ENCODE measurements at regions not wholly inside any gene's neighbourhood (a gene's known extent, or its start where the extent isn't known, plus 50 kb on each side); places are given as distances from the start of the nearest gene placed in this dataset.

GRCh38 chr16:50984688-50985087 lies 166.4 kb downstream of the SALL1 start:
- H3K79me2 ChIP-seq (ENCODE audit: insufficient read depth) = no peaks in the 10 kb centered on the region
- TF ChIP-seq SMC3 (IDR thresholded peaks at IDR 0.05; ENCODE audit: low read depth, low read length) (no peak), TCF12 (IDR thresholded peaks at IDR 0.05) (no peak), REST (IDR thresholded peaks at IDR 0.05; ENCODE audit: low read depth, low read length) (no peak), RFX5 (IDR thresholded peaks at IDR 0.05; ENCODE audit: low read length) (no peak), YY1 (IDR thresholded peaks at IDR 0.05; ENCODE audit: low read depth) (no peak), MXI1 (IDR thresholded peaks at IDR 0.05; ENCODE audit: low read depth, low read length) (no peak), ZBTB33 (IDR thresholded peaks at IDR 0.05; ENCODE audit: borderline replicate concordance, low read depth) (no peak), POLR2AphosphoS5 (IDR thresholded peaks at IDR 0.05; ENCODE audit: low read depth, low read length) (no peak), GATA2 (CRISPR knock-in tag; IDR thresholded peaks at IDR 0.05) (no peak), TAF1 (IDR thresholded peaks at IDR 0.05; ENCODE audit: borderline replicate concordance, low read depth, low read length) (no peak), MAX (IDR thresholded peaks at IDR 0.05; ENCODE audit: low read depth) (no peak), RCOR1 (IDR thresholded peaks at IDR 0.05; ENCODE audit: low read length) (no peak), ELF1 (IDR thresholded peaks at IDR 0.05) (no peak), FOXJ3 (CRISPR knock-in tag; IDR thresholded peaks at IDR 0.05) (no peak), RAD21 (IDR thresholded peaks at IDR 0.05; ENCODE audit: low read length) (no peak), USF2 (IDR thresholded peaks at IDR 0.05; ENCODE audit: borderline replicate concordance, low read depth, low read length) (no peak), RXRA (IDR thresholded peaks at IDR 0.05; ENCODE audit: borderline replicate concordance, low read depth) (no peak), FOXM1 (IDR thresholded peaks at IDR 0.05; ENCODE audit: low read depth) (no peak)
- H3K4me1 ChIP-seq (ENCODE audit: control insufficient read depth in 1 of 2, insufficient read depth in 2 of 2, low read depth in 1 of 2, low read length in 1 of 2) = no peaks in the 10 kb centered on the region
- WGBS (ENCODE audit: low lambda C conversion rate) = 17% methylated on average over 5 of the region's 6 CpGs
- ChIA-PET POLR2A (no interaction called here), CTCF (no interaction called here)
- H4K20me1 ChIP-seq (ENCODE audit: insufficient read depth) = no peaks in the 10 kb centered on the region
- H3K9ac ChIP-seq = no peak overlapping the region
- no peak overlapping the region for H3K4me2 ChIP-seq
- no peak overlapping the region for H3K4me3 ChIP-seq (ENCODE audit: low read depth in 2 of 2, low read length in 1 of 2)
- no peaks in the 10 kb centered on the region for H3F3A ChIP-seq (replicated peaks; ENCODE audit: insufficient read depth)
- H3K9me3 ChIP-seq = no peaks in the 10 kb centered on the region
- H3K36me3 ChIP-seq (replicated peaks in 1 of 2; ENCODE audit: control insufficient read depth in 1 of 2, insufficient read depth in 2 of 2, low read length in 1 of 2) = no peaks in the 10 kb centered on the region
- DNase-seq = no peak
- H3K9me2 ChIP-seq = no peaks in the 10 kb centered on the region
- H3K27ac ChIP-seq (ENCODE audit: low read depth in 2 of 2, low read length in 1 of 2) = no peak overlapping the region
- H3K27me3 ChIP-seq (ENCODE audit: insufficient read depth) = no peaks in the 10 kb centered on the region
- H2AFZ ChIP-seq (ENCODE audit: low read depth) = no peak overlapping the region

Data from SK-N-SH (cell line).